Upper lobe of left lung (tissue), 4 donors: ENCODE measurements at regions not wholly inside any gene's neighbourhood (a gene's known extent, or its start where the extent isn't known, plus 50 kb on each side); places are given as distances from the start of the nearest gene placed in this dataset.

Experiments used
- POLR2A ChIP-seq, 4 donors: fragments of 450-650 bp; IDR thresholded peaks; one replicate each; pipeline ENCODE4 v1.5.1; 2016 to 2017; ENCODE audit warnings: antibody characterized with exemption in 4 of 4, mild to moderate bottlenecking in 2 of 4
- POLR2AphosphoS5 ChIP-seq, 2 donors: sonication (generic); formaldehyde crosslinking; IDR thresholded peaks; one replicate each; pipeline ENCODE4 v1.5.1; 2017; ENCODE audit warnings: antibody characterized with exemption in 2 of 2
- TF ChIP-seq, protein P1 (sequence below), 6 experiments: fragments of 450-650 bp in 4 of 6; fragments of 200-600 bp in 2 of 6; sonication (generic) in 2 of 6; IDR thresholded peaks; one replicate each; pipeline ENCODE4 v1.5.1; 2016 to 2019; ENCODE audit warnings: antibody characterized with exemption in 6 of 6

DNA sequence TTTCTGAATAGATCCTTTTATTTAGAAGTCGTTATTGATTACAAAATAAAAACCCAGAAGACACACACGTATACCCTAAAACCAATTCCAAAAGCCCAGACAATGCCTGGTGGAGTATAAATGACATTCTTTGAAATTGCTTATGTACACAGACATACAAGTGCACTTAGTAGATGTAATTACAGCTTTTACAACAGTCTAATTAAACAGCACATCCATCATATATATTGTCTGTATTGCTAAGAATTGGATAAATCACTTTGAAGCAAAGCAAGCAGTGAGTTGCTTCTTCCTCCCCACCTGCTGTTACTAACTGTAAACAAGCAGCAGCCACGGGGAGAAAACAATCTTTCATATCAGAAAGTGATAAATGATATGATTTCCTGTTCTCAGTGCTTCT is 645.7 kb downstream of the TLL1 start:
- TF ChIP-seq, protein P1, sequence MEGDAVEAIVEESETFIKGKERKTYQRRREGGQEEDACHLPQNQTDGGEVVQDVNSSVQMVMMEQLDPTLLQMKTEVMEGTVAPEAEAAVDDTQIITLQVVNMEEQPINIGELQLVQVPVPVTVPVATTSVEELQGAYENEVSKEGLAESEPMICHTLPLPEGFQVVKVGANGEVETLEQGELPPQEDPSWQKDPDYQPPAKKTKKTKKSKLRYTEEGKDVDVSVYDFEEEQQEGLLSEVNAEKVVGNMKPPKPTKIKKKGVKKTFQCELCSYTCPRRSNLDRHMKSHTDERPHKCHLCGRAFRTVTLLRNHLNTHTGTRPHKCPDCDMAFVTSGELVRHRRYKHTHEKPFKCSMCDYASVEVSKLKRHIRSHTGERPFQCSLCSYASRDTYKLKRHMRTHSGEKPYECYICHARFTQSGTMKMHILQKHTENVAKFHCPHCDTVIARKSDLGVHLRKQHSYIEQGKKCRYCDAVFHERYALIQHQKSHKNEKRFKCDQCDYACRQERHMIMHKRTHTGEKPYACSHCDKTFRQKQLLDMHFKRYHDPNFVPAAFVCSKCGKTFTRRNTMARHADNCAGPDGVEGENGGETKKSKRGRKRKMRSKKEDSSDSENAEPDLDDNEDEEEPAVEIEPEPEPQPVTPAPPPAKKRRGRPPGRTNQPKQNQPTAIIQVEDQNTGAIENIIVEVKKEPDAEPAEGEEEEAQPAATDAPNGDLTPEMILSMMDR (IDR thresholded peaks at IDR 0.05), result no peak
- TF ChIP-seq POLR2AphosphoS5 (IDR thresholded peaks at IDR 0.05) (no peak), POLR2A (IDR thresholded peaks at IDR 0.05) (no peak)
